ENCODE measurements at regions not wholly inside any gene's neighbourhood (a gene's known extent, or its start where the extent isn't known, plus 50 kb on each side); places are given as distances from the start of the nearest gene placed in this dataset.
"Not testable (repeated sequence)": the region's sequence is repeated elsewhere in the genome, so short reads cannot be mapped to it uniquely, and the experiment has no call there.

DNA sequence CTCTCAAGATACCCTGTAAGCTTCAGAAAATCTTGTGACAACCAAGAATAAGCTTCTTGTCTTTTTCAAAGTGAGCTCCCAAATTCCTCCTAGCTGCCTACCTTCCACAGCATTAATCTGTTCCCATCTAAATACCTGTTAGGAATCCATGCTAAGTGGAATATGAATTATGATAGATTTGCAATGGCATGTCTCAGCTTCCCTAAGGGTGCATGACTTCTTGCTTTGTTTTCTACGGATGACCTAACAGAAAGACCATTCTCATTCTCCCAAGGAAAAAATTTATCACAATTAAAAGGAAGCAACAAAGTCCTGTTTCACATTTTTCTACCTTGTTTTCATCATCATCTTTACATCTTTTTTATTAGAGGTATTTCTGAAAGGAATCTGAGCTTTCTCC is 532.7 kb downstream of the GRXCR1 start:
- Mint-ChIP-seq H3K27ac (no peak overlapping the region), H3K4me3 (ENCODE audit: low read depth) (no peak overlapping the region), H3K4me1 (ENCODE audit: low read depth) (no peaks in the 10 kb centered on the region), H3K9me3 (peaks cover 27% of the 10 kb centered on the region), H3K36me3 (ENCODE audit: low read depth) (no peaks in the 10 kb centered on the region), H3K27me3 (ENCODE audit: low read depth) (no peaks in the 10 kb centered on the region)
- intact Hi-C loops (cut with micrococcal nuclease): no loop called here
- DNase-seq (ENCODE audit: low spot score): no peak

GRCh38 chr4:43435291-43435690 is 542.8 kb downstream of the GRXCR1 start:
- H3K4me3 Mint-ChIP-seq (ENCODE audit: low read depth): no peak overlapping the region

GRCh38 chr4:43452948-43453347 is 560.4 kb downstream of the GRXCR1 start:
- no peaks in the 10 kb centered on the region for H3K36me3 Mint-ChIP-seq (ENCODE audit: low read depth)
- H3K4me1 Mint-ChIP-seq (ENCODE audit: low read depth): no peaks in the 10 kb centered on the region
- H3K9me3 Mint-ChIP-seq: no peaks in the 10 kb centered on the region
- intact Hi-C loops (cut with micrococcal nuclease): no loop called here
- H3K4me3 Mint-ChIP-seq (ENCODE audit: low read depth): no peak overlapping the region
- H3K27ac Mint-ChIP-seq: no peak overlapping the region
- DNase-seq (ENCODE audit: low spot score): no peak
- no peaks in the 10 kb centered on the region for H3K27me3 Mint-ChIP-seq (ENCODE audit: low read depth)

More at GRCh38 chr4:43435291-43435690, 542.8 kb downstream of the GRXCR1 start:
- Mint-ChIP-seq H3K4me1 (ENCODE audit: low read depth) (no peaks in the 10 kb centered on the region), H3K9me3 (peaks cover 34% of the 10 kb centered on the region), H3K27ac (no peak overlapping the region), H3K36me3 (ENCODE audit: low read depth) (no peaks in the 10 kb centered on the region), H3K27me3 (ENCODE audit: low read depth) (no peaks in the 10 kb centered on the region)
- intact Hi-C loops (cut with micrococcal nuclease): no loop called here
- DNase-seq (ENCODE audit: low spot score): no peak

DNA sequence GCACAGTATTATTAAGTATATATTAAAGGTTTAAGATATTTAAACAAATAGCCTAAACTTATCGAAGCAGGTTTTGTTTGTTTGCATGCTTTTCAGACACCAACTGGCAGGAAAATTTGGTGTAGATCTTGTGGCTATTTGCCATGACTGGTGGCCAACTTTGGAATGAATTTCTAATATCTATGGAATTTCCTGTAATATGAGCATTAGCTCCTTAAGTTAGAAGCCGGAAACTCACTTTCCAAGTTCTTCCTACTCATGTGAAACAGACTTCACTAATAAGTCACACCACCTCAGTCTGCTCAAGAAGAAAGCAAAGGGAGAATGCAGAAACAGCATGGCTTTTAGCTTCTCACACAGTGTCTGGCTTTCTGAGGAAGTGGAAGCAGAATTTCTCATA is 563.9 kb downstream of the GRXCR1 start:
- H3K27ac Mint-ChIP-seq: no peak overlapping the region
- H3K4me3 Mint-ChIP-seq (ENCODE audit: low read depth): no peak overlapping the region
- H3K4me1 Mint-ChIP-seq (ENCODE audit: low read depth): no peaks in the 10 kb centered on the region
- intact Hi-C loops (cut with micrococcal nuclease): no loop called here
- no peak for DNase-seq (ENCODE audit: low spot score)
- H3K36me3 Mint-ChIP-seq (ENCODE audit: low read depth): no peaks in the 10 kb centered on the region
- no peaks in the 10 kb centered on the region for H3K27me3 Mint-ChIP-seq (ENCODE audit: low read depth)
- H3K9me3 Mint-ChIP-seq: peaks cover under 1% of the 10 kb centered on the region

DNA sequence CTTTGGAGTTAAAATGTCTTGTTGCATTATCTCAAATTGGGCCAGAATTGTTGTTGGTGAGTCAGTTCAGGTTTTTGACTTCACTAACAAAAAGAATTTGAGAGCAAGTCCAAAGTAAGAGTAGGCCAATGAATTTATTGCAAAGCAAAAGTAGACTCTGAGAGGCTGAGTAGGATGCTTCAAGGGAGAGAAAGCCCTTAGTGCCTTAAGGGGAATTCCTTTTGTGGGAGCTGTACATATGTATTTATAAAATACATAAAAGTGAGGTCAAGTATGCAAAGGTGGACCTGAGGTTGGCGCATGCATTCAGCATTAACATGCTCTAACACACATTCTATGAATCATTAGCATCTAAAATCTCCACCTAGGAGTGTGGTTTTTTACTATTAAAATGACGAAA is 565.4 kb downstream of the GRXCR1 start:
- no peaks in the 10 kb centered on the region for H3K27me3 Mint-ChIP-seq (ENCODE audit: low read depth)
- H3K36me3 Mint-ChIP-seq (ENCODE audit: low read depth): no peaks in the 10 kb centered on the region
- peaks cover 4% of the 10 kb centered on the region for H3K9me3 Mint-ChIP-seq
- no peak overlapping the region for H3K4me3 Mint-ChIP-seq (ENCODE audit: low read depth)
- intact Hi-C loops (cut with micrococcal nuclease): no loop called here
- DNase-seq (ENCODE audit: low spot score): no peak
- no peaks in the 10 kb centered on the region for H3K4me1 Mint-ChIP-seq (ENCODE audit: low read depth)
- no peak overlapping the region for H3K27ac Mint-ChIP-seq

GRCh38 chr4:43458293-43458692 is 565.8 kb downstream of the GRXCR1 start:
- no peak overlapping the region for H3K27ac Mint-ChIP-seq
- H3K9me3 Mint-ChIP-seq: peaks cover 5% of the 10 kb centered on the region
- intact Hi-C loops (cut with micrococcal nuclease): no loop called here
- DNase-seq (ENCODE audit: low spot score): no peak
- no peaks in the 10 kb centered on the region for H3K36me3 Mint-ChIP-seq (ENCODE audit: low read depth)
- no peak overlapping the region for H3K4me3 Mint-ChIP-seq (ENCODE audit: low read depth)
- H3K27me3 Mint-ChIP-seq (ENCODE audit: low read depth): no peaks in the 10 kb centered on the region
- no peaks in the 10 kb centered on the region for H3K4me1 Mint-ChIP-seq (ENCODE audit: low read depth)

DNA sequence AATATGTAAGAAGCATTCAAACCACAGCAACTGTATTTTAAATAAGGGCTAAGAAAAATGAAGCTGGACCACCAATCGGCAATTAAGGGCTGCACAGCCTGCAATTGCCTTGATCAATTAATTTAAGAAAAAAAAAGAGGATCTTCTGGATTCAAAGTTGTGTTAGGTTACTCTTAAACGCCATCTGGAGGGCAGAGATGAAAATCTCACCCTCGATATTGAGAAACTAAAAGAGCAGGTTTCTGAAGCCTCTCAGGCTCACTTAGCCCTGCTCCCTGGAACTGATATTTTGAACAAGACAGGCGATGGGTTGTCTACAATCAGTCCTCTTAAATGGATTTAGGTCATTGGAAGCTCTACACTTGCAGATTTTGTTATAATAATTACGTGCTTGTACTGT is 579.4 kb downstream of the GRXCR1 start:
- intact Hi-C loops (cut with micrococcal nuclease): no loop called here
- Mint-ChIP-seq H3K4me1 (ENCODE audit: low read depth) (no peaks in the 10 kb centered on the region), H3K27me3 (ENCODE audit: low read depth) (no peaks in the 10 kb centered on the region), H3K36me3 (ENCODE audit: low read depth) (no peaks in the 10 kb centered on the region), H3K4me3 (ENCODE audit: low read depth) (no peak overlapping the region), H3K27ac (no peak overlapping the region), H3K9me3 (peaks cover 67% of the 10 kb centered on the region)
- DNase-seq (ENCODE audit: low spot score): no peak

- intact Hi-C loops (cut with micrococcal nuclease): no loop called here
- H3K9me3 Mint-ChIP-seq: peaks cover 17% of the 10 kb centered on the region
- H3K36me3 Mint-ChIP-seq (ENCODE audit: low read depth): no peaks in the 10 kb centered on the region
- H3K27me3 Mint-ChIP-seq (ENCODE audit: low read depth): no peaks in the 10 kb centered on the region
- H3K4me3 Mint-ChIP-seq (ENCODE audit: low read depth): no peak overlapping the region
- no peak overlapping the region for H3K27ac Mint-ChIP-seq
- no peaks in the 10 kb centered on the region for H3K4me1 Mint-ChIP-seq (ENCODE audit: low read depth)
- no peak for DNase-seq (ENCODE audit: low spot score)
Observed at GRCh38 chr4:43481526-43481925, 589.0 kb downstream of the GRXCR1 start.

- peaks cover 32% of the 10 kb centered on the region for H3K9me3 Mint-ChIP-seq
- H3K36me3 Mint-ChIP-seq (ENCODE audit: low read depth): no peaks in the 10 kb centered on the region
- DNase-seq (ENCODE audit: low spot score): no peak
- no peaks in the 10 kb centered on the region for H3K27me3 Mint-ChIP-seq (ENCODE audit: low read depth)
- H3K27ac Mint-ChIP-seq: no peak overlapping the region
- intact Hi-C loops (cut with micrococcal nuclease): no loop called here
- no peak overlapping the region for H3K4me3 Mint-ChIP-seq (ENCODE audit: low read depth)
- H3K4me1 Mint-ChIP-seq (ENCODE audit: low read depth): no peaks in the 10 kb centered on the region
Observed at GRCh38 chr4:43485196-43485595, 592.7 kb downstream of the GRXCR1 start.

GRCh38 chr4:43496188-43496587 is 603.7 kb downstream of the GRXCR1 start:
- no peak for DNase-seq (ENCODE audit: low spot score)
- Mint-ChIP-seq H3K9me3 (peaks cover 25% of the 10 kb centered on the region), H3K27ac (no peak overlapping the region), H3K36me3 (ENCODE audit: low read depth) (no peaks in the 10 kb centered on the region), H3K27me3 (ENCODE audit: low read depth) (no peaks in the 10 kb centered on the region), H3K4me3 (ENCODE audit: low read depth) (no peak overlapping the region), H3K4me1 (ENCODE audit: low read depth) (no peaks in the 10 kb centered on the region)
- intact Hi-C loops (cut with micrococcal nuclease): no loop called here

- no peaks in the 10 kb centered on the region for H3K27me3 Mint-ChIP-seq (ENCODE audit: low read depth)
- intact Hi-C loops (cut with micrococcal nuclease): no loop called here
- no peaks in the 10 kb centered on the region for H3K4me1 Mint-ChIP-seq (ENCODE audit: low read depth)
- H3K9me3 Mint-ChIP-seq: peaks cover 25% of the 10 kb centered on the region
- H3K36me3 Mint-ChIP-seq (ENCODE audit: low read depth): no peaks in the 10 kb centered on the region
- no peak overlapping the region for H3K4me3 Mint-ChIP-seq (ENCODE audit: low read depth)
- H3K27ac Mint-ChIP-seq: no peak overlapping the region
- DNase-seq (ENCODE audit: low spot score): no peak
Observed at GRCh38 chr4:43496602-43497001, 604.1 kb downstream of the GRXCR1 start.

DNA sequence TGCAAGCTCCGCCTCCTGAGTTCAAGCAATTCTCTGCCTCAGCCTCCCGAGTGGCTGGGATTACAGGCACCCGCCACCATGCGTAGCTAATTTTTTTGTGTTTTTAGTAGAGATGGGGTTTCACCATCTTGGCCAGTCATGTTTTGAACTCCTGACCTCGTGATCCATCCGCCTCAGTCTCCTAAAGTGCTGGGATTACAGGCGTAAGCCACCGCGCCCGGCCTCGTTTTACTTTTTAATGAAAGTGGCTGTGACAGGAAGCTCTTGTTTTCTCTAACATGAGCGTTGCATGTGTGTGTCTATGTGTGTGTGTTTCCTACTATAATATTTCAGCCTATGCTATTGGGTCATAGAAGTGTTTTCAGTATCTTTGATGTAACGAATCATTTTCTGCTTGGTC is 613.3 kb downstream of the GRXCR1 start:
- H3K4me3 Mint-ChIP-seq (ENCODE audit: low read depth); H3K4me1 Mint-ChIP-seq (ENCODE audit: low read depth); DNase-seq (ENCODE audit: low spot score); H3K36me3 Mint-ChIP-seq (ENCODE audit: low read depth); intact Hi-C loops (cut with micrococcal nuclease); H3K27ac Mint-ChIP-seq; H3K27me3 Mint-ChIP-seq (ENCODE audit: low read depth): not testable (repeated sequence)
- H3K9me3 Mint-ChIP-seq: peaks cover 31% of the 10 kb centered on the region

GRCh38 chr4:43512253-43512652 is 619.7 kb downstream of the GRXCR1 start:
- DNase-seq (ENCODE audit: low spot score): no peak
- H3K4me3 Mint-ChIP-seq (ENCODE audit: low read depth): no peak overlapping the region
- no peaks in the 10 kb centered on the region for H3K4me1 Mint-ChIP-seq (ENCODE audit: low read depth)
- peaks cover 25% of the 10 kb centered on the region for H3K9me3 Mint-ChIP-seq
- no peak overlapping the region for H3K27ac Mint-ChIP-seq
- H3K36me3 Mint-ChIP-seq (ENCODE audit: low read depth): no peaks in the 10 kb centered on the region
- no peaks in the 10 kb centered on the region for H3K27me3 Mint-ChIP-seq (ENCODE audit: low read depth)
- intact Hi-C loops (cut with micrococcal nuclease): no loop called here

DNA sequence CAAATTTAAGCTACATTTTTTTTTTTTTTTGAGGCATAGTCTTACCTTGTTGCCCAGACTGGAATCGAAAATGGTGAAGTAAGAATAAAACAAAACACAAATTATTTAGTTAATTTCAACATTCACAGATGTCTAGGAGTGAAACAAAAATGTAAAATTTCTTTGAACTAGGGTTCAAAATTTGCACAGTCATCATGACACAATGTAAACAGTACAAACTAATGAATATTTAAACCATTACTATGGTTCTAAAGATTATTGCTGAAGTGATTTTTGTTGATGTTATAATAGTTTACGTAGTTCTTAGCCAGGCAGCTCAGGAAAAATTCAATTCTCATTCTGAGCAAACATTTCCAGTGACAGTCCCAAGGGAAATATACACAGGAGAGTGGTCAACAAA is 633.1 kb downstream of the GRXCR1 start:
- no peaks in the 10 kb centered on the region for H3K36me3 Mint-ChIP-seq (ENCODE audit: low read depth)
- H3K27me3 Mint-ChIP-seq (ENCODE audit: low read depth): no peaks in the 10 kb centered on the region
- no peak overlapping the region for H3K4me3 Mint-ChIP-seq (ENCODE audit: low read depth)
- no peaks in the 10 kb centered on the region for H3K4me1 Mint-ChIP-seq (ENCODE audit: low read depth)
- no peak for DNase-seq (ENCODE audit: low spot score)
- intact Hi-C loops (cut with micrococcal nuclease): no loop called here
- peaks cover 6% of the 10 kb centered on the region for H3K9me3 Mint-ChIP-seq
- H3K27ac Mint-ChIP-seq: no peak overlapping the region
